NT2/D1 (cell line): ENCODE measurements at regions not wholly inside any gene's neighbourhood (a gene's known extent, or its start where the extent isn't known, plus 50 kb on each side); places are given as distances from the start of the nearest gene placed in this dataset.
A peak's percentile ranks its signal among the peaks of the same experiment; 100 is the strongest.

Experiments used
- DNase-seq: peaks from one replicate; pipeline ENCODE4 v3.0.0-alpha.2; 2011; ENCODE audit warnings: low read depth, low spot score
- H3K27me3 ChIP-seq: 2 replicates; pipeline ENCODE4 v1.6.0; 2011; ENCODE audit warnings: mild to moderate bottlenecking; ENCODE audit not compliant: insufficient read length, insufficient read depth
- H3K36me3 ChIP-seq: 2 replicates; pipeline ENCODE4 v1.6.1; 2011; ENCODE audit warnings: mild to moderate bottlenecking, low read length, mixed read lengths; ENCODE audit not compliant: insufficient read depth, insufficient read length
- H3K4me1 ChIP-seq: 2 replicates; pipeline ENCODE4 v1.5.1; 2011; ENCODE audit not compliant: insufficient read depth, insufficient read length
- H3K4me3 ChIP-seq: 2 replicates; pipeline ENCODE4 v1.5.1; 2011; ENCODE audit warnings: low read depth; ENCODE audit not compliant: insufficient read length
- H3K9ac ChIP-seq: 2 replicates; pipeline ENCODE4 v1.6.0; 2011; ENCODE audit warnings: low read depth; ENCODE audit not compliant: insufficient read length
- H3K9me3 ChIP-seq: 2 replicates; pipeline ENCODE4 v1.5.1; 2011; ENCODE audit warnings: mild to moderate bottlenecking, low read length; ENCODE audit not compliant: insufficient read depth
- SUZ12 ChIP-seq: IDR thresholded peaks from 2 replicates; pipeline ENCODE4 v1.6.1; 2011; ENCODE audit not compliant: insufficient read length, insufficient read depth; ENCODE audit errors: extremely low read depth
- YY1 ChIP-seq: IDR thresholded peaks from 2 replicates; pipeline ENCODE4 v1.6.1; 2011; ENCODE audit not compliant: insufficient read length, insufficient read depth
- ZNF274 ChIP-seq: IDR thresholded peaks from 2 replicates; pipeline ENCODE4 v1.6.1; 2011; ENCODE audit warnings: mild to moderate bottlenecking, low read depth, low read length

DNA sequence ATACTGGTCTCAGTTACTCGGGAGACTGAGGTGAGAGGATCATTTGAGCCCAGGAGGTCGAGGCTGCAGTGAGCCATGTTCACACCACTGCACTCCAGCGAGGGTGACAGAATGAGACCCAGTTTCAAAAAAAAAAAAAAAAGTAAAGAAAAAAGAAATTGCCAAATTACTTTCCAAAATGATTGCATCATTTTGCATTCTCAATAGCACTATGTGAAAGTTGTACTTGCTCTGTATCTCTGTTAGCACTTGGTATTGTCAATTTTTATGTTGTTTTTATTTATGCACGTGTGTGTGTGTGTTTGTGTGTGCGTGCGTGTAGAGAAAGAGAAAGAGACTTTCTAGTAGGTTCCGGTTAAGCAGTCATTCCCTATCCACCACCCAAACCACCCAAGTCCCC, 328.4 kb downstream of the RAB3C start:
- no peak for TF ChIP-seq YY1
- TF ChIP-seq SUZ12: no peak
- TF ChIP-seq ZNF274: no peak
- Histone ChIP-seq H3K4me1 (no peaks in the 10 kb centered on the region), H3K9me3 (peaks cover 4% of the 10 kb centered on the region; the same call in 1 of the 2 replicates), H3K9ac (no peak overlapping the region), H3K4me3 (no peak overlapping the region), H3K27me3 (no peaks in the 10 kb centered on the region), H3K36me3 (no peaks in the 10 kb centered on the region)
- DNase-seq: no peak

DNA sequence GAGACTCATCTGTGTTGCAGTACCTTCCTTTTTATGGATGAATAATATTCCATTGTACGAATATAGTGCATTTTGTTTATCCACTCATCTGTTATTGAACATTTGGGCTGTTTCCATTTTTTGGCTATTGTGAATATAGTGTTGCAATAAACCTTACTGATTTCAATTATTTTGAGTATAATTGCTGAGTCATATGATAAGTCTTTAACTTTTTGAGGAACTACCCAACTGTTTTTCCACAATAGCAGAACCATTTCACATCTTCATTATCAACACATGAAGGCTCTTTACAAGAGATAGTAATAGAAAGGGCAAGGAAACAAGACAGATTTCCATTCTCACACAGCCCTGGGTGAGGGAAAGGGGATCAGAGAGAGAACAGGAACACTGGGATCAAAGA, 329.2 kb downstream of the RAB3C start:
- Histone ChIP-seq H3K36me3 (no peaks in the 10 kb centered on the region), H3K4me3 (no peak overlapping the region), H3K4me1 (no peaks in the 10 kb centered on the region), H3K27me3 (no peaks in the 10 kb centered on the region), H3K9ac (no peak overlapping the region), H3K9me3 (no peaks in the 10 kb centered on the region; the same call in 1 of the 2 replicates)
- TF ChIP-seq ZNF274 (no peak), YY1 (no peak), SUZ12 (no peak)
- no peak for DNase-seq

DNA sequence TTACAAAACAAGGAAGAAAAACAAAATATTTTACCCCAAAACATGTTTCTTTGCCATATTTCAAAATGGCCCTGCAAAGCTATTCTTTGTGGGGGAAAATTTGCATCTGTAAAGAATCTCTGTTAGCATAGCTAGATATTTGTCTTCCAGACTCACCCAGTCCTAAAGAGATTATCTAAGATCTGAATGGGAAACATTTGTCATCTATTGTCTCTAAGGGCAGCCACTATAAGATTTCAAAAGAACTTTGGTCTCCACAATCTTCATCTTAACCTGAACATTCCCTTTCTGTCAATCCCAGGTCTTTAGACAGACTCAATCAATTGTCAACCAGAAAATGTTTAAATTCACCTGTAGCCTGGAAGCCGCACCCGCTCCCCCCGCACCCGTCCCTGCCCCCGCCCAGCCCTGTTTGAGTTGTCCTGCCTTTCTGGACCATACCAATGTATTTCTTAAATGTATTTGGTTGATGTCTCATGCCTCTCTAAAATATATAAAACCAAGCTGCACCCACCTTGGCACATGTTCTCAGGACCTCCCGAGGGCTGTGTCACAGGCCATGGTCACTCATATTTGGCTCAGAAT, 330.6 kb downstream of the RAB3C start:
- Histone ChIP-seq H3K36me3 (no peaks in the 10 kb centered on the region), H3K27me3 (no peaks in the 10 kb centered on the region), H3K9me3 (no peaks in the 10 kb centered on the region; the same call in 1 of the 2 replicates), H3K4me1 (no peaks in the 10 kb centered on the region), H3K4me3 (no peak overlapping the region), H3K9ac (no peak overlapping the region)
- DNase-seq: no peak
- TF ChIP-seq ZNF274: no peak
- no peak for TF ChIP-seq YY1
- TF ChIP-seq SUZ12: no peak

DNA sequence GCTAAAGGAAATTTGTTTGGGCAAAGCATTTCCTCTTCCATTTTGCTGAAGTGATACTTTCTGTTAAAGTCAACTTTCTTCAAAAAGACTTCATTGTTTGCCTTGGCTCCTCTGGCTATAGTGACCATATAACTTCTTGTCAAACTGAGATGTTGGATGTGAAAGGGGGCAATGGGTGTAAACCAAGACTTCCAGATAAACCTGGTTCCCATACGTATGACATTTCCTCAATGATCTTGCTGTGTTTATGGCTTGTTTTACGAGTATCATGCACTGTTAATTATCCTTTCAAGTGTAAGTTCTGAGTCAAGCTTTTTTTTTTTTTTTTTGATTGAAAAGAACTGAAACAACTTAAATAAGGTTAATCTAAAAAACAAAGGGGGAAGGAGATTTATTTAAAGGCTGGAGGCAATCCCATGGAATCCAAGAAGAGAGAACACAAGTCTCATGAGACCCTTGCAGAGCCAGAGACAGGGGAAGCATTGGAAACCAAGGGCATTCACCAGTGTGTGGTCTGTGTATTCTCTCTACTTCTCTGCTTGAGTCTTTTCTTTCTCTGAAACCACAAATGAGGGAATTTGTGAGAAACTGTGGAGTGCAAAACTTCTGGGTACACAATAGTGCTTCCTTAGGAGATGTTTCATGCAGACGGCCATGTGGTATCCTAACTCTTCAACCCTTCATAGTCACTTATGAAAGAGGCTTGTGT, 335.3 kb downstream of the RAB3C start:
- Histone ChIP-seq H3K9ac (no peak overlapping the region), H3K4me1 (peaks cover 3% of the 10 kb centered on the region), H3K4me3 (no peak overlapping the region), H3K9me3 (no peaks in the 10 kb centered on the region), H3K36me3 (no peaks in the 10 kb centered on the region), H3K27me3 (no peaks in the 10 kb centered on the region)
- TF ChIP-seq SUZ12 (no peak), ZNF274 (no peak), YY1 (no peak)
- DNase-seq: peak; percentile 30
